Fibroblast of lung (primary cell): ENCODE measurements at regions not wholly inside any gene's neighbourhood (a gene's known extent, or its start where the extent isn't known, plus 50 kb on each side); places are given as distances from the start of the nearest gene placed in this dataset.
"Not testable (repeated sequence)": the region's sequence is repeated elsewhere in the genome, so short reads cannot be mapped to it uniquely, and the experiment has no call there.

Experiments used
- EZH2 ChIP-seq: IDR thresholded peaks from 2 replicates; pipeline ENCODE4 v1.5.1; 2012; ENCODE audit warnings: low read length, control low read depth, mild to moderate bottlenecking; ENCODE audit errors: missing control alignments
- TF ChIP-seq, protein P1 (sequence below), 2 donors: IDR thresholded peaks in 1 of 2; conservative IDR thresholded peaks in 1 of 2; 1 replicate in 1 of 2; 2 replicates in 1 of 2; pipeline ENCODE4 v1.5.1; 2011 to 2012; ENCODE audit warnings: low read length in 2 of 2, control low read depth in 1 of 2, inconsistent platforms in 1 of 2, low read depth in 1 of 2, mild to moderate bottlenecking in 1 of 2

DNA sequence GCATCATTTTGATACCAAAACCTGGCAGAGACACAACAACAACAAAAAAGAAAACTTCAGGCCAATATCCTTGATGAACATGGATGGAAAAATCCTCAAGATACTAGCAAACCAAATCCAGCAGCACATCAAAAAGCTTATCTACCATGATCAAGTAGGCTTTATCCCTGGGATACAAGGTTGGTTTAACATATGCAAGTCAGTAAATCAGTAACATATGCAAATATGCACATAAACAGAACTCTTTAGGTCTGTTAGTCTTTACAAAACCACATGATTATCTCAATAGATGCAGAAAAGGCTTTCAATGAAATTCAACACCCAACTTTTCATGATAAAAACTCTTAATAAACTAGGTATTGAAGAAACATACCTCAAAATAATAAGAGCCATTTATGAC, 587.5 kb upstream of the CELF4 start:
- TF ChIP-seq EZH2: not testable (repeated sequence)
- TF ChIP-seq, protein P1, sequence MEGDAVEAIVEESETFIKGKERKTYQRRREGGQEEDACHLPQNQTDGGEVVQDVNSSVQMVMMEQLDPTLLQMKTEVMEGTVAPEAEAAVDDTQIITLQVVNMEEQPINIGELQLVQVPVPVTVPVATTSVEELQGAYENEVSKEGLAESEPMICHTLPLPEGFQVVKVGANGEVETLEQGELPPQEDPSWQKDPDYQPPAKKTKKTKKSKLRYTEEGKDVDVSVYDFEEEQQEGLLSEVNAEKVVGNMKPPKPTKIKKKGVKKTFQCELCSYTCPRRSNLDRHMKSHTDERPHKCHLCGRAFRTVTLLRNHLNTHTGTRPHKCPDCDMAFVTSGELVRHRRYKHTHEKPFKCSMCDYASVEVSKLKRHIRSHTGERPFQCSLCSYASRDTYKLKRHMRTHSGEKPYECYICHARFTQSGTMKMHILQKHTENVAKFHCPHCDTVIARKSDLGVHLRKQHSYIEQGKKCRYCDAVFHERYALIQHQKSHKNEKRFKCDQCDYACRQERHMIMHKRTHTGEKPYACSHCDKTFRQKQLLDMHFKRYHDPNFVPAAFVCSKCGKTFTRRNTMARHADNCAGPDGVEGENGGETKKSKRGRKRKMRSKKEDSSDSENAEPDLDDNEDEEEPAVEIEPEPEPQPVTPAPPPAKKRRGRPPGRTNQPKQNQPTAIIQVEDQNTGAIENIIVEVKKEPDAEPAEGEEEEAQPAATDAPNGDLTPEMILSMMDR (conservative IDR thresholded peaks at IDR 0.05 in 1 of 2, IDR thresholded peaks at IDR 0.05 in 1 of 2; ENCODE audit: low read depth in 1 of 2, low read length in 2 of 2): not testable (repeated sequence)
